Endothelial cell of umbilical vein (primary cell): ENCODE measurements at regions not wholly inside any gene's neighbourhood (a gene's known extent, or its start where the extent isn't known, plus 50 kb on each side); places are given as distances from the start of the nearest gene placed in this dataset.

Experiments used
- BruUV-seq: library from RNA; stranded (reverse); fragments of 400-500 nt; replicated peaks from 2 replicates; lab custom pipeline; 2021; lab: Mats Ljungman, UMichigan
- CTCF ChIA-PET: fragments of 300-600, 350-600 bp; sonication (Branson Sonifier 250); formaldehyde crosslinking; loops from one replicate; lab custom pipeline; 2021; ENCODE audit warnings: antibody characterized with exemption, inconsistent platforms; lab: Charles Lee
- POLR2A ChIA-PET: fragments of 300-600, 350-600 bp; sonication (Branson Sonifier 250); formaldehyde crosslinking; loops from one replicate; lab custom pipeline; 2021; ENCODE audit warnings: antibody characterized with exemption, inconsistent platforms; lab: Charles Lee
- DNase-seq: peaks from one replicate; pipeline ENCODE4 v3.0.0-alpha.2; 2011; ENCODE audit warnings: low read depth, low spot score
- FAIRE-seq: peaks from 2 replicates; lab custom pipeline; 2011; peaks lifted over from hg19 to GRCh38; lab: Jason Lieb, UNC
- H2AFZ ChIP-seq: 2 replicates; pipeline ENCODE4 v1.6.0; 2012; ENCODE audit warnings: low read depth, low read length, control low read depth, inconsistent platforms
- H3K27ac ChIP-seq: 2 replicates; pipeline ENCODE4 v1.5.1; 2011; ENCODE audit warnings: low read depth, mild to moderate bottlenecking, control low read depth, low read length, moderate library complexity; ENCODE audit not compliant: insufficient read depth
- H3K27me3 ChIP-seq, 2 experiments: 2 replicates each; pipeline versions ENCODE4 v1.6.0 to v1.6.1; 2011; ENCODE audit warnings: low read length in 2 of 2, mixed read lengths in 1 of 2; ENCODE audit not compliant: control insufficient read depth in 2 of 2, insufficient read depth in 2 of 2
- H3K36me3 ChIP-seq, 2 experiments: 2 replicates in 1 of 2; 3 replicates in 1 of 2; pipeline ENCODE4 v1.5.1; 2011; ENCODE audit warnings: low read length in 2 of 2, mild to moderate bottlenecking in 1 of 2, moderate library complexity in 1 of 2; ENCODE audit not compliant: control insufficient read depth in 2 of 2, insufficient read depth in 2 of 2; ENCODE audit errors: extremely low read depth in 1 of 2
- H3K4me1 ChIP-seq: 3 replicates; pipeline ENCODE4 v1.5.1; 2011; ENCODE audit warnings: mild to moderate bottlenecking, low read length; ENCODE audit not compliant: control insufficient read depth, insufficient read depth; ENCODE audit errors: extremely low read depth
- H3K4me2 ChIP-seq: 2 replicates; pipeline ENCODE4 v1.6.1; 2011; ENCODE audit warnings: low read length, control low read depth, mixed read lengths; ENCODE audit not compliant: insufficient read depth
- H3K4me3 ChIP-seq, 3 experiments: fragments of 200-600 bp in 1 of 3; sonication (generic), shearing (Covaris generic) in 1 of 3; replicated peaks in 1 of 3; 2 replicates each; pipeline ENCODE4 v1.5.1; 2011 to 2016; ENCODE audit warnings: control low read depth in 3 of 3, low read length in 3 of 3, mild to moderate bottlenecking in 2 of 3, inconsistent platforms in 1 of 3, low read depth in 1 of 3, moderate library complexity in 1 of 3; ENCODE audit not compliant: insufficient read depth in 1 of 3
- H3K79me2 ChIP-seq: 2 replicates; pipeline ENCODE4 v1.6.0; 2012; ENCODE audit warnings: low read length, inconsistent platforms; ENCODE audit not compliant: control insufficient read depth, insufficient read depth
- H3K9ac ChIP-seq: replicated peaks from 2 replicates; pipeline ENCODE3; 2011; ENCODE audit warnings: low read length, control low read depth; ENCODE audit not compliant: insufficient read depth; ENCODE audit errors: extremely low read depth
- H3K9me1 ChIP-seq: replicated peaks from 3 replicates; pipeline ENCODE4 v1.6.0; 2011; ENCODE audit warnings: mild to moderate bottlenecking, low read length; ENCODE audit not compliant: control insufficient read depth, insufficient read depth; ENCODE audit errors: extremely low read depth
- H3K9me3 ChIP-seq: replicated peaks from 2 replicates; pipeline ENCODE4 v1.5.1; 2012; ENCODE audit warnings: low read length, inconsistent platforms; ENCODE audit not compliant: control insufficient read depth, insufficient read depth
- H4K20me1 ChIP-seq: replicated peaks from 2 replicates; pipeline ENCODE3; 2011; ENCODE audit warnings: mild to moderate bottlenecking, low read length; ENCODE audit not compliant: control insufficient read depth, insufficient read depth; ENCODE audit errors: extremely low read depth
- CTCF ChIP-seq, 2 donors: IDR thresholded peaks; 1 replicate in 1 of 2; 2 replicates in 1 of 2; pipeline ENCODE4 v1.5.1; 2011; ENCODE audit warnings: low read length in 2 of 2, mild to moderate bottlenecking in 2 of 2, moderate library complexity in 2 of 2, control low read depth in 1 of 2, inconsistent platforms in 1 of 2, low read depth in 1 of 2; ENCODE audit not compliant: insufficient read depth in 1 of 2; ENCODE audit errors: extremely low read depth in 1 of 2
- dilution Hi-C: fragments of 300-500 bp; cut with MboI; formaldehyde crosslinking; loops from one replicate; pipeline ENCODE4 v1.15.0; 2019; ENCODE audit warnings: low sequenced_read_pairs; ENCODE audit not compliant: extremely low pct_ligation_motif_present
- intact Hi-C: fragments of 100-400 bp; cut with micrococcal nuclease; formaldehyde crosslinking; loops from one replicate; pipeline ENCODE4 v1.10.0; 2022

GRCh38 chr13:74576420-74576819 is 442.2 kb upstream of the KLF12 start:
- ChIA-PET POLR2A (no interaction called here), CTCF (interaction anchor here (1.5 to 2.3 kb wide), 2 partner anchors 643 to 681 kb away, joined by 4 to 14 read pairs; no protein-coding TSS in a partner anchor)
- no peaks in the 10 kb centered on the region for H3K27me3 ChIP-seq
- no TSS peak for BruUV-seq
- H3K9me1 ChIP-seq = no peaks in the 10 kb centered on the region
- H2AFZ ChIP-seq = no peak overlapping the region
- no peak for TF ChIP-seq CTCF (IDR thresholded peaks at IDR 0.05; ENCODE audit: extremely low read depth in 1 of 2, insufficient read depth in 1 of 2, low read depth in 1 of 2, low read length in 2 of 2)
- peak overlapping the region; percentile 53 for H3K4me2 ChIP-seq
- peaks cover 6% of the 10 kb centered on the region for H3K4me1 ChIP-seq
- no peak overlapping the region for H3K4me3 ChIP-seq
- H3K9me3 ChIP-seq = no peaks in the 10 kb centered on the region
- no peak overlapping the region for H3K27ac ChIP-seq
- intact Hi-C loops = loop anchor here (5.0 to 10.0 kb wide), 3 partner anchors 106 to 812 kb away; no protein-coding TSS in a partner anchor
- no peaks in the 10 kb centered on the region for H3K79me2 ChIP-seq
- dilution Hi-C loops = no loop called here
- no peaks in the 10 kb centered on the region for H4K20me1 ChIP-seq
- DNase-seq (no peak), FAIRE-seq (no peak)
- no peak overlapping the region for H3K9ac ChIP-seq
- H3K36me3 ChIP-seq = no peaks in the 10 kb centered on the region

- intact Hi-C loops (loop anchor here (5.0 to 10.0 kb wide), 3 partner anchors 107 to 811 kb away; no protein-coding TSS in a partner anchor), dilution Hi-C loops (no loop called here)
Measured at GRCh38 chr13:74575729-74576125, 441.5 kb upstream of the KLF12 start.

More at GRCh38 chr13:74575729-74576125, 441.5 kb upstream of the KLF12 start:
- no peaks in the 10 kb centered on the region for H3K9me3 ChIP-seq
- ChIA-PET CTCF (interaction anchor here (1.5 to 2.3 kb wide), 2 partner anchors 644 to 682 kb away, joined by 4 to 14 read pairs; no protein-coding TSS in a partner anchor), POLR2A (no interaction called here)
- no peak overlapping the region for H3K9ac ChIP-seq
- no peak for TF ChIP-seq CTCF (IDR thresholded peaks at IDR 0.05; ENCODE audit: extremely low read depth in 1 of 2, insufficient read depth in 1 of 2, low read depth in 1 of 2, low read length in 2 of 2)
- H2AFZ ChIP-seq = peak overlapping the region; percentile 68
- FAIRE-seq = peak; percentile 76
- peaks cover 6% of the 10 kb centered on the region for H3K4me1 ChIP-seq
- H3K79me2 ChIP-seq = no peaks in the 10 kb centered on the region
- H3K36me3 ChIP-seq = no peaks in the 10 kb centered on the region
- BruUV-seq = no TSS peak
- H4K20me1 ChIP-seq = no peaks in the 10 kb centered on the region
- peaks cover 0 to 2% of the 10 kb centered on the region in 2 experiments for H3K27me3 ChIP-seq
- peak; percentile 62 for DNase-seq
- peak overlapping the region; percentile 53 for H3K4me2 ChIP-seq
- peak overlapping the region; percentile 14 to 21 (median 19) for H3K4me3 ChIP-seq
- H3K9me1 ChIP-seq = no peaks in the 10 kb centered on the region
- H3K27ac ChIP-seq = no peak overlapping the region
